MCF 10A (cell line): ENCODE measurements at regions not wholly inside any gene's neighbourhood (a gene's known extent, or its start where the extent isn't known, plus 50 kb on each side); places are given as distances from the start of the nearest gene placed in this dataset.

Source experiments
- BruUV-seq: library from RNA; stranded (reverse); fragments of 400-500 nt; replicated peaks from 2 replicates; lab custom pipeline; 2021; lab: Mats Ljungman, UMichigan
- CTCF ChIA-PET: fragments of 300-600 bp; sonication (Branson Sonifier 250); formaldehyde crosslinking; extraction: SDS; loops from one replicate; lab custom pipeline; 2021; ENCODE audit warnings: antibody characterized with exemption, inconsistent platforms; lab: Yijun Ruan, JAX
- POLR2A ChIA-PET: fragments of 300-600, 350-650 bp; sonication (Branson Sonifier 250); formaldehyde crosslinking; extraction: SDS; loops from one replicate; lab custom pipeline; 2020; ENCODE audit warnings: antibody characterized with exemption, inconsistent platforms; lab: Yijun Ruan, JAX
- DNase-seq: peaks from one replicate; pipeline ENCODE4 v3.0.0-alpha.2; 2018; ENCODE audit not compliant: unreplicated experiment
- H3K27ac Mint-ChIP-seq: one replicate; pipeline ENCODE4 v1.8.0; 2022; ENCODE audit warnings: mild to moderate bottlenecking, low read depth, mixed read lengths; ENCODE audit not compliant: unreplicated experiment
- H3K27me3 Mint-ChIP-seq: one replicate; pipeline ENCODE4 v1.8.0; 2022; ENCODE audit warnings: mixed read lengths; ENCODE audit not compliant: insufficient read depth, unreplicated experiment
- H3K36me3 Mint-ChIP-seq: one replicate; pipeline ENCODE4 v1.8.0; 2022; ENCODE audit warnings: mild to moderate bottlenecking, moderate library complexity, mixed read lengths; ENCODE audit not compliant: insufficient read depth, unreplicated experiment
- H3K4me1 Mint-ChIP-seq: one replicate; pipeline ENCODE4 v1.8.0; 2022; ENCODE audit warnings: mixed read lengths; ENCODE audit not compliant: insufficient read depth, unreplicated experiment
- H3K4me3 Mint-ChIP-seq: one replicate; pipeline ENCODE4 v1.8.0; 2022; ENCODE audit warnings: mild to moderate bottlenecking, moderate library complexity, mixed read lengths; ENCODE audit not compliant: unreplicated experiment
- H3K9me3 Mint-ChIP-seq: one replicate; pipeline ENCODE4 v1.8.0; 2022; ENCODE audit warnings: mixed read lengths; ENCODE audit not compliant: unreplicated experiment
- CTCF ChIP-seq: fragments of 200-600 bp; IDR thresholded peaks from one replicate; pipeline ENCODE4 v1.8.0; 2022; ENCODE audit warnings: antibody characterized with exemption, mild to moderate bottlenecking; ENCODE audit not compliant: unreplicated experiment
- intact Hi-C: fragments of 100-400 bp; cut with micrococcal nuclease; formaldehyde crosslinking; loops from 2 replicates; pipeline ENCODE4 v1.14.1; 2022

- Mint-ChIP-seq H3K27me3 (no peaks in the 10 kb centered on the region), H3K4me3 (no peak overlapping the region), H3K4me1 (peaks cover 6% of the 10 kb centered on the region), H3K36me3 (no peaks in the 10 kb centered on the region), H3K27ac (no peak overlapping the region), H3K9me3 (peaks cover 16% of the 10 kb centered on the region)
- POLR2A ChIA-PET, result interaction anchor here (0.6 kb wide), 2 partner anchors 9 to 13 kb away, joined by 3 read pairs; no protein-coding TSS in a partner anchor
- TF ChIP-seq CTCF, result no peak
- BruUV-seq, result no TSS peak
- CTCF ChIA-PET, result no interaction called here
- intact Hi-C loops, result no loop called here
- no peak for DNase-seq
Observed at GRCh38 chr4:20109391-20109790, 142.3 kb upstream of the SLIT2 start.

DNA sequence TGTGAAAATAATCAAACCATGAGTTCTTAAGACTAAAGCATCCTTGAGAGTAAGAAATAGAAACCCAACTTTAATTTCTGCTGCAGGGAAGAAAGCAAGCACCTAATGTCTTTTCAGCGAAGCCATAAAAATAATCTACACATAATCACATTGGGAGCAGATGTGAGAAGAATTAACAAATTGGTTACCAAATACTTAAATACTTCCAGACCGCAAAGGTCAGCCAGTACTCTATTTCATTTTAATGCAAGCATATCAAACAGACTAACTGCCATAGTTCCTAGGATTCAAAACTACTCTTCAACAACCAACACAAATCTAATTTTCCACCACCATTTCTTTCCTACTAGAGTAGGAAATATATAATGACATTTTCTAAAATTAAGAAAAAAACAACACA is 144.8 kb upstream of the SLIT2 start:
- intact Hi-C loops, result no loop called here
- H3K4me3 Mint-ChIP-seq, result no peak overlapping the region
- peaks cover 9% of the 10 kb centered on the region for H3K9me3 Mint-ChIP-seq
- no peak for DNase-seq
- H3K4me1 Mint-ChIP-seq, result peaks cover 6% of the 10 kb centered on the region
- CTCF ChIA-PET, result no interaction called here
- H3K27me3 Mint-ChIP-seq, result no peaks in the 10 kb centered on the region
- no peaks in the 10 kb centered on the region for H3K36me3 Mint-ChIP-seq
- no peak overlapping the region for H3K27ac Mint-ChIP-seq
- no peak for TF ChIP-seq CTCF
- POLR2A ChIA-PET, result no interaction called here
- no TSS peak for BruUV-seq

- Mint-ChIP-seq H3K27ac (no peak overlapping the region), H3K9me3 (peaks cover under 1% of the 10 kb centered on the region), H3K4me1 (no peaks in the 10 kb centered on the region), H3K27me3 (no peaks in the 10 kb centered on the region), H3K4me3 (no peak overlapping the region), H3K36me3 (no peaks in the 10 kb centered on the region)
- ChIA-PET POLR2A (no interaction called here), CTCF (no interaction called here)
- DNase-seq, result no peak
- intact Hi-C loops, result no loop called here
- no TSS peak for BruUV-seq
- TF ChIP-seq CTCF, result no peak
Observed at GRCh38 chr4:20101831-20102230, 149.9 kb upstream of the SLIT2 start.

- TF ChIP-seq CTCF, result no peak
- Mint-ChIP-seq H3K27ac (no peak overlapping the region), H3K36me3 (no peaks in the 10 kb centered on the region), H3K9me3 (no peaks in the 10 kb centered on the region), H3K4me1 (no peaks in the 10 kb centered on the region), H3K4me3 (no peak overlapping the region), H3K27me3 (no peaks in the 10 kb centered on the region)
- CTCF ChIA-PET, result interaction anchor here (1.6 kb wide), 1 partner anchor 9 kb away, joined by 3 read pairs; no protein-coding TSS in a partner anchor
- BruUV-seq, result no TSS peak
- DNase-seq, result no peak
- POLR2A ChIA-PET, result no interaction called here
- intact Hi-C loops, result no loop called here
Observed at GRCh38 chr4:20096911-20097310, 154.8 kb upstream of the SLIT2 start.
